ENCODE measurements at regions not wholly inside any gene's neighbourhood (a gene's known extent, or its start where the extent isn't known, plus 50 kb on each side); places are given as distances from the start of the nearest gene placed in this dataset.
A peak's percentile ranks its signal among the peaks of the same experiment; 100 is the strongest.

- TF ChIP-seq CTCF (IDR thresholded peaks at IDR 0.05) (no peak), POLR2A (IDR thresholded peaks at IDR 0.05) (no peak), EP300 (IDR thresholded peaks at IDR 0.05; ENCODE audit: low read depth) (no peak), POLR2AphosphoS5 (IDR thresholded peaks at IDR 0.05) (no peak)
- in situ Hi-C loops (cut with MboI; ENCODE audit: low pct_ligation_motif_present in 1 of 4, low pct_unique_long_range_greater_than_20kb in 1 of 4, low sequenced_read_pairs in 3 of 4), result no loop called here
- Histone ChIP-seq H3K27me3 (no peaks in the 10 kb centered on the region), H3K4me1 (peaks cover 4 to 21% (median 11%) of the 10 kb centered on the region in 4 donors), H3K4me3 (no peak overlapping the region), H3K27ac (peak overlapping the region in 3 of 4 donors; percentile 63 to 84 (median 72)), H3K9me3 (no peaks in the 10 kb centered on the region), H3K36me3 (no peaks in the 10 kb centered on the region)
- no peak for DNase-seq
- intact Hi-C loops (cut with DNase I; ENCODE audit: low total_unique reads), result no loop called here
- WGBS, 2 donors (ENCODE audit: low coverage in 1 of 2), result 91 to 95% methylated on average over 7 to 8 of the region's 8 CpGs
Observed at GRCh38 chr2:8002765-8003393, 679.0 kb upstream of the ID2 start.

- in situ Hi-C loops (cut with MboI; ENCODE audit: low pct_ligation_motif_present in 1 of 4, low pct_unique_long_range_greater_than_20kb in 1 of 4, low sequenced_read_pairs in 3 of 4) (no loop called here), intact Hi-C loops (cut with DNase I; ENCODE audit: low total_unique reads) (no loop called here)
- Histone ChIP-seq H3K27me3 (no peaks in the 10 kb centered on the region), H3K4me1 (peaks cover 4 to 21% (median 11%) of the 10 kb centered on the region in 4 donors), H3K9me3 (no peaks in the 10 kb centered on the region), H3K36me3 (no peaks in the 10 kb centered on the region), H3K27ac (peak overlapping the region; percentile 36 to 84 (median 68)), H3K4me3 (peak overlapping the region in 1 of 4 donors; percentile 9)
- WGBS, 2 donors (ENCODE audit: low coverage in 1 of 2), result 48 to 61% methylated on average over 3 to 13 of the region's 13 CpGs
- DNase-seq, result peak; percentile 19
- TF ChIP-seq POLR2AphosphoS5 (IDR thresholded peaks at IDR 0.05), result peak in 2 of 3 donors; percentile 9 to 31
- no peak for TF ChIP-seq EP300 (IDR thresholded peaks at IDR 0.05; ENCODE audit: low read depth)
Observed at GRCh38 chr2:8003462-8004075, 678.3 kb upstream of the ID2 start.

GRCh38 chr2:8004250-8004681, 677.6 kb upstream of the ID2 start:
- WGBS, 2 donors (ENCODE audit: low coverage in 1 of 2), result 0 to 15% methylated on average over 4 of the region's 4 CpGs
- peak overlapping the region in 1 of 4 donors; percentile 9 for H3K4me3 ChIP-seq

GRCh38 chr2:8006181-8006580, 675.7 kb upstream of the ID2 start:
- no peaks in the 10 kb centered on the region for H3K36me3 ChIP-seq
- in situ Hi-C loops (cut with MboI; ENCODE audit: low pct_ligation_motif_present in 1 of 4, low pct_unique_long_range_greater_than_20kb in 1 of 4, low sequenced_read_pairs in 3 of 4) (no loop called here), intact Hi-C loops (cut with DNase I; ENCODE audit: low total_unique reads) (no loop called here)
- DNase-seq, result no peak
- H3K4me3 ChIP-seq, result no peak overlapping the region
- no peak overlapping the region for H3K27ac ChIP-seq
- H3K4me1 ChIP-seq, result peaks cover 4 to 21% (median 11%) of the 10 kb centered on the region in 4 donors
- H3K27me3 ChIP-seq, result no peaks in the 10 kb centered on the region
- no peak for TF ChIP-seq POLR2AphosphoS5 (IDR thresholded peaks at IDR 0.05)
- no peak for TF ChIP-seq EP300 (IDR thresholded peaks at IDR 0.05; ENCODE audit: low read depth)
- no peak for TF ChIP-seq CTCF (IDR thresholded peaks at IDR 0.05)
- TF ChIP-seq POLR2A (IDR thresholded peaks at IDR 0.05), result no peak
- H3K9me3 ChIP-seq, result no peaks in the 10 kb centered on the region

More at GRCh38 chr2:8004250-8004681, 677.6 kb upstream of the ID2 start:
- in situ Hi-C loops (cut with MboI; ENCODE audit: low pct_ligation_motif_present in 1 of 4, low pct_unique_long_range_greater_than_20kb in 1 of 4, low sequenced_read_pairs in 3 of 4) (no loop called here), intact Hi-C loops (cut with DNase I; ENCODE audit: low total_unique reads) (no loop called here)
- Histone ChIP-seq H3K27me3 (no peaks in the 10 kb centered on the region), H3K27ac (peak overlapping the region; percentile 36 to 84 (median 68)), H3K9me3 (no peaks in the 10 kb centered on the region), H3K4me1 (peaks cover 4 to 21% (median 11%) of the 10 kb centered on the region in 4 donors), H3K36me3 (no peaks in the 10 kb centered on the region)
- DNase-seq, result peak; percentile 48
- TF ChIP-seq POLR2AphosphoS5 (IDR thresholded peaks at IDR 0.05), result peak in 2 of 3 donors; percentile 21 to 53
- TF ChIP-seq EP300 (IDR thresholded peaks at IDR 0.05; ENCODE audit: low read depth), result no peak
- TF ChIP-seq CTCF (IDR thresholded peaks at IDR 0.05), result no peak
- no peak for TF ChIP-seq POLR2A (IDR thresholded peaks at IDR 0.05)
